ENCODE measurements at regions not wholly inside any gene's neighbourhood (a gene's known extent, or its start where the extent isn't known, plus 50 kb on each side); places are given as distances from the start of the nearest gene placed in this dataset.

DNA sequence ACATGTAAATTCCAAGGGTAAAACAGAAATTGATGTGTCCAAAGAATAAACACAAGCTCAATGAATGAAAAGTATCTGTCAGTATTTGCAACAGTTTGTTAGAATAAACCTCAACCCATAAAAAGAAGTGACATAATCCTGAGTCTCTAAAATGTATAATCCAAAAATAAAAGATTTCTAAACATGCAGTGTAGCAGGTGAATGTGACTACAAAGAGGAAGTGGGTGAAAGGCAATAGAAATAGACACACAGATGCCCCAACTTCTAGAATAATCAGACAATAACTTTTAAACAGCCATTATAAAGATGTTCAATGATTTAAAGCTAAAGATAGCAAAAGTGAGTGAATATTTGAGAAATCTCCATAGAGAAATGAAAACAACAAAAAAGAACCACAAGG is 1009.2 kb upstream of the GJE1 start:
- H3K4me3 ChIP-seq, result no peak overlapping the region
- intact Hi-C loops (cut with DNase I), result no loop called here

DNA sequence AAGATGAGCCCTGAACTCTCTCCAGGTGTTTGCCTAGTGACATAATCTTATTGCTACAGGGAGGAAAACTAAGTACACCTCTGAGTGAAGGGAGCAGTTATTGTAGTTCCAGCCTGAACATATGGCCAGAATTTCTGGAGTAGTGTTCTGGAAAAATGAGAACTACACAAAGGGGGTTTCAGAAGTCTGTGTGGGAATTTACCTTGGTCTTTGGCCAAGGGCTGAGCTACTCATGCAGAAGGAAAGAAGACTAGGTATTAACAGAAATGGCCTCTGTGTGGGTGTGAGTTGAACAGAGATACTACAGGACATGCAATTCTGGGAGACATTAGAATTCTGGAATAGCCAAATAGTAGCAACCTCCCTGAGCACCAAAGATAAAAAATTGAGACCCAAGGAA is 1009.7 kb upstream of the GJE1 start:
- Histone ChIP-seq H3K36me3 (no peaks in the 10 kb centered on the region), H3K27me3 (replicated peaks; ENCODE audit: insufficient read depth) (no peaks in the 10 kb centered on the region), H3K27ac (no peak overlapping the region), H3K4me1 (replicated peaks) (no peaks in the 10 kb centered on the region), H3K4me3 (no peak overlapping the region), H3K9me3 (no peaks in the 10 kb centered on the region)
- TF ChIP-seq CTCF (IDR thresholded peaks at IDR 0.05), result no peak
- no peak for TF ChIP-seq POLR2AphosphoS5 (IDR thresholded peaks at IDR 0.05)
- no peak for TF ChIP-seq POLR2A (IDR thresholded peaks at IDR 0.05)
- DNase-seq (ENCODE audit: low spot score), result no peak
- intact Hi-C loops (cut with DNase I), result no loop called here

More for the DNA sequence above, 1009.2 kb upstream of the GJE1 start:
- no peak for DNase-seq (ENCODE audit: low spot score)
- TF ChIP-seq POLR2AphosphoS5 (IDR thresholded peaks at IDR 0.05), result no peak
- TF ChIP-seq CTCF (IDR thresholded peaks at IDR 0.05), result no peak
- no peak for TF ChIP-seq POLR2A (IDR thresholded peaks at IDR 0.05)
- H3K9me3 ChIP-seq, result no peaks in the 10 kb centered on the region
- no peaks in the 10 kb centered on the region for H3K36me3 ChIP-seq
- H3K27me3 ChIP-seq (replicated peaks; ENCODE audit: insufficient read depth), result no peaks in the 10 kb centered on the region
- no peak overlapping the region for H3K27ac ChIP-seq
- no peaks in the 10 kb centered on the region for H3K4me1 ChIP-seq (replicated peaks)

- no peaks in the 10 kb centered on the region for H3K4me1 ChIP-seq (replicated peaks)
- WGBS, result 51% methylated on average over 2 of the region's 2 CpGs
- H3K27ac ChIP-seq, result no peak overlapping the region
- DNase-seq (ENCODE audit: low spot score), result no peak
- H3K9me3 ChIP-seq, result no peaks in the 10 kb centered on the region
- intact Hi-C loops (cut with DNase I), result no loop called here
- TF ChIP-seq CTCF (IDR thresholded peaks at IDR 0.05), result no peak
- TF ChIP-seq POLR2A (IDR thresholded peaks at IDR 0.05), result no peak
- no peak for TF ChIP-seq POLR2AphosphoS5 (IDR thresholded peaks at IDR 0.05)
- no peaks in the 10 kb centered on the region for H3K27me3 ChIP-seq (replicated peaks; ENCODE audit: insufficient read depth)
- H3K36me3 ChIP-seq, result no peaks in the 10 kb centered on the region
- H3K4me3 ChIP-seq, result no peak overlapping the region
Observed at GRCh38 chr6:141118991-141119390, 1013.7 kb upstream of the GJE1 start.

DNA sequence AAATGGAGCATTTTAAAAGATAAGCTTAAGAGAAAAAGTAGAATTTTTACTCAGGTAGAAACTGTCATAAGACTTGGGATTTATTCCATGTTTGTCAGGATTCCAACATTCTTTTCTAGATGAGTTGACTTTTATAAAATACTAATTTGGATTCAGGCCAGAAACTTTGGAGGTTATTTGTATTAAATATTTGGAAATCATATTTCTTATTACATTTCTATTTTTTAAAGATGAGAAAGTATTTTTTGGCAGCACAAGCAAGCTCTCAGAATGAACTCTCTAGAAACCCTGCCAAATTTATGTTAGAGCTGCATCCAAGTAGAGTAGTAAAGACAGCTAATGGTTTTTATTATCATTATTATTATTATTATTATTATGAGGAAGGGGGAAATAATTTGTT is 1014.9 kb upstream of the GJE1 start:
- no peaks in the 10 kb centered on the region for H3K27me3 ChIP-seq (replicated peaks; ENCODE audit: insufficient read depth)

DNA sequence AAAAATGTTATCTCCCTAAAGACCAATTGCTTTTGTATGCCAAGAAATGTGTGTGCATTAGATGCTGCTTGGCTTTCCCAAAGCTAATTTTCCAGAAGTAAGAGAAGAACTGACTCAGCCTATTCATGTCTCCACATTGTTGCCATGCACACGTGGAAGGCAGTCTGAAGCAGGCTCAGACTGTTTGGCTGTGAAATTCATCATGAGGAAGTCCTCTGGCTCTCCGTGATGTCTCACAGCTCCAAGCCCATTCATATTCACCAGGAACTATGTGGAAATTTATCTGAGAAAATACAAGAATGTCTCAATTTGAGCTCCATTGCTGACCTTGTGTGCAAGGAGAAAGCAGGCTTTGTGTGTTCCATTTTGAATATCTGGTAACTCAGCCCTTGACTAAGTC is 1022.2 kb upstream of the GJE1 start:
- no peaks in the 10 kb centered on the region for H3K9me3 ChIP-seq
- intact Hi-C loops (cut with DNase I), result no loop called here
- no peak overlapping the region for H3K27ac ChIP-seq
- WGBS, result 80% methylated on average over 2 of the region's 2 CpGs
- H3K36me3 ChIP-seq, result no peaks in the 10 kb centered on the region
- no peak overlapping the region for H3K4me3 ChIP-seq
- no peaks in the 10 kb centered on the region for H3K4me1 ChIP-seq (replicated peaks)
- DNase-seq (ENCODE audit: low spot score), result no peak
- H3K27me3 ChIP-seq (replicated peaks; ENCODE audit: insufficient read depth), result no peaks in the 10 kb centered on the region
- TF ChIP-seq POLR2AphosphoS5 (IDR thresholded peaks at IDR 0.05), result no peak
- no peak for TF ChIP-seq CTCF (IDR thresholded peaks at IDR 0.05)
- no peak for TF ChIP-seq POLR2A (IDR thresholded peaks at IDR 0.05)

More for the DNA sequence above, 1014.9 kb upstream of the GJE1 start:
- no peak for DNase-seq (ENCODE audit: low spot score)
- TF ChIP-seq POLR2AphosphoS5 (IDR thresholded peaks at IDR 0.05) (no peak), POLR2A (IDR thresholded peaks at IDR 0.05) (no peak), CTCF (IDR thresholded peaks at IDR 0.05) (no peak)
- intact Hi-C loops (cut with DNase I), result no loop called here
- H3K4me3 ChIP-seq, result no peak overlapping the region
- no peaks in the 10 kb centered on the region for H3K4me1 ChIP-seq (replicated peaks)
- no peaks in the 10 kb centered on the region for H3K9me3 ChIP-seq
- H3K27ac ChIP-seq, result no peak overlapping the region
- no peaks in the 10 kb centered on the region for H3K36me3 ChIP-seq
